HG02763 (cell line): ENCODE measurements at regions not wholly inside any gene's neighbourhood (a gene's known extent, or its start where the extent isn't known, plus 50 kb on each side); places are given as distances from the start of the nearest gene placed in this dataset.

Experiments
- ATAC-seq: cut with Tn5 transposase; IDR thresholded peaks from one replicate; pipeline ENCODE4 v1.9.1; 2021; ENCODE audit warnings: mild to moderate bottlenecking, moderate library complexity; ENCODE audit not compliant: unreplicated experiment

GRCh38 chr10:6888434-6888833 is 308.4 kb upstream of the PRKCQ start:
- ATAC-seq, result no peak

DNA sequence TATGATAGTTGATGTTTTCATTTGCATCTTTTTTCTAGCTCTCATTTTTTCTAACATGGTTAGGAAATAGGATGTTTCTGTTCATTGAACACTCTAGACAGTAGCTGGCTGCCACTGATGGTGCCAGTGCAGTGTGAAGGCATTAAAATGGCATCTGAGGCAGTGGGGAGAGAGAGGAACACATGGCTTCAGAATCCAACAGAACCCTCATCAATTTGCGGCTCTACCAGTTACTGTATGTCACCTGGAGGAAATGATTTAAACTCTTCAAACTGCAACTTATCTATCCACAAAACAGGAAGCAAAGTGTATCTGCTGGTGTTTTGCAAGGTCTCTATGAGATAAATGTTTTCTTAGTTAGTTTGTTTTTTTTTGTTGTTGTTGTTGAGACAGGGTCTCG is 305.2 kb upstream of the PRKCQ start:
- ATAC-seq, result no peak

DNA sequence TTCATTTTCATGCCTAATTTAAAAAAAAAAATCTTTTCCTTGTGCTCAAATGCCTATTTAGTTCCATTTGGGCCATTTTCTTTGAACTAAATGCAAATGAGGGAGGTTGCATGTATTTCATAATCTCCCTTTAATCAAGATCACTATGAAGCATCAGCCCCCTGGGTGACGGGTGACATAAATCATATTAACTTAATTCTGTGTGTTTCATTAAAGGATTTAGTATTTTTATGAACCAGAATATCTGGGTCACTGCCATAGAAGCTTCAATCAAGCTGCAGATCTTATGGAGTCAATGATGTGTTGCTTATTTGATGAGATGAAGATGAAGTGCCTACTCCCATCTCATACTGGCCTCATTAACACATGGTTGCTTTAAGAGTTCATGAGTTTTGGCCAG is 301.9 kb upstream of the PRKCQ start:
- ATAC-seq, result no peak

- ATAC-seq, result no peak
Observed at GRCh38 chr10:6877722-6878392, 297.8 kb upstream of the PRKCQ start.

DNA sequence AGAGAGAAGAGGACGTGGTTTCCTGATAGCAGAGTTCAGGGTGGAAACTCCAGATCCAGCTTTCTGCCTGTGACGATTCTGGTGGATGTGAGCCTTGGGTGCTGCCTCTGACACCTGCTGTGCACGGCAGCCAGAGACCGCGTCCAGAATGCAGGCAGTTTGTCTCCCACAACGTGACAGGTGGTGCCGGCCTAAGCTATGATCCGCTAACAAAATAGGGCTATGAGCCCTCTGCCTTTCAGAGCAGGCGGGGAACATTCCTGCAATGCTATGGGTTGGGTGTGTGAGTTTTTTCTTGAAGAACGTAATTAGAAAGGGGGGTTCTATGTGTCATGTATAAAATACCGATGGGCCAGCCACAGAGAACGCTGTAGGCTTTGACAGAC is 297.3 kb upstream of the PRKCQ start:
- ATAC-seq, result no peak

GRCh38 chr10:6875269-6875865 is 295.3 kb upstream of the PRKCQ start:
- ATAC-seq, result no peak

DNA sequence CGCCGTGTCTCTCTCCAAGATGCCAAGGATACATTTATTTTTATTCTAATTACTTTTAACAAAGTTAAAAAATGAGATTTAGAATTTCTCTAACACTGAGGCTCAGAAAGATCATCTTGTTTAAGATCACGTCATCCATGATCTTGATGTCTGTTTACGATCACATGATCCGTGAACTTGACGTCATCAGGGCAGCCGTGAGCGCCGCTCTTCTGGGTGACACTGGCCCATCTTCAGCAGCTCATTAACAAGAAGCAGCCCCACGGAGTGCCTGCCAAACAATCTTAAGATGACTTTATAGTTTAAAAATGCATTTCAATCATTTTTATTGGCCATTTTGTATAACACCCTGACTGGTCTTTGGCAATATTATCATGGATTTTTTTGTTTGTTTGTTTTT is 291.1 kb upstream of the PRKCQ start:
- no peak for ATAC-seq

DNA sequence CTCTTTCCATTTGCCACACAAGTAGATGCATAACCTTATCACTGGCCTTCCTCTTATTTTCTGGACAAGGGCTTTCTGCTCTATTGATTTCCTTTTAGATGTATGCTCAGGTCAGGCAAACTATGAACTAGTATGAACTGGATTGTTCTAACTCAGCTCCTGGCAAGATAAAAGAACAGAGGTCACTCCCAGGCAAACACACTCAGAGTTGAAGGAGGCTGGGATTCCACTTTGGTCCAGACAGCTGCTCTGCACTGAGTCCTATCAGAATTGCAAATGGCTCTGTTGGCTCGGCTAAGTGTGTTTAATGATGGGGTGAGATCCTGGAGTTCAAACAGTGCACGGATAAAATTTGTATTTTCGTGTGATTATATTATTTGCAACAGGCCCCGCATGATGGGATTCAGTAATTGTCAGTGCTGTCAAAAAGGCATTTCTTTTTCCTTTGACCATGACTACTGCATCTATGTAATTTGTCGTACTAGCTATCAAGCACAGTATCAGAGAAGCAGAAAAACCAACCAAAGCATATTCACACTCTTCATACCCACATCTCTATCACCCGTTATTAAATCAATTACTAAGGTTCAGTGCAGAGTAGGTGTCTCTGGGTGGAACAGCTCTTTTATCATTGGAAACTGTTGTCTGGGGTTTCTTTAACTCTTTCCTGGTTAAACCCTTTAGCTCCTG is 288.1 kb upstream of the PRKCQ start:
- no peak for ATAC-seq

GRCh38 chr10:6866757-6867156 is 286.7 kb upstream of the PRKCQ start:
- no peak for ATAC-seq

DNA sequence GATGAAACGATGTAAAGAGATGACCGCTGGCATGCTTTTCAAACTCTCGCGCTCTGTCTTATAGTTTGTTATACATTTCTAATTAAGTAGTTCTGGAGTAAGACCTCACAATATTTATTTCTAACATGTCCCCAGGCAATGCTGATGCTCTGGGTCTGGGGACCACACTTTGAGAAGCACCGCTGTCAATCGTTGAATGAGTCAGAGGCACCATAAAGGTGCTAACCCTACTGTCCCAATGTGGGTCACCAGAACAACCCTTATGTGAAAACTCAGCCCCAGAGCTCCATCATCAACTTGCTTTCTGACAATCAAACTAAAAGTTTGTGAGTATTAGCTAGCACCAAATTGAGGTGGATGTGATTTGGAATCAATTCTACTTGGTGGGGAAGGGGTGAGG is 284.1 kb upstream of the PRKCQ start:
- ATAC-seq, result no peak

GRCh38 chr10:6863381-6863780 is 283.3 kb upstream of the PRKCQ start:
- ATAC-seq, result no peak

DNA sequence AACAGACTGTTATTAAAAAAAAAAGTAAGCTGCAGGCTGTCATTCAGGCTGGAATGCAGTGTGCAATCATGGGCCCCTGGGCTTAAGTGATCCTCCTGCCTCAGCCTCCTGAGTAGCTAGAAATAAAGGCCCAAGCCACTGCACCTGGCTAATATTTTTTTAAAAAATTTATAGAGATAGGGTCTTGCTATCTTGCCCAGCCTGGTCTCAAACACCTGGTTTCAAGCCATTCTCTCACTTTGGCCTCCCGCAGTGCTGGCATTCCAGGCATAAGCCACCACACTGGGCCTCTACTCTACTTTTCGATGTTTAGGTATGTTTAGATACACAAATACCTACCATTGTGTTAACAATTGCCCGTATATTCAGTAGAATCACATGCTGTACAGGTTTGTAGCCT is 270.4 kb upstream of the PRKCQ start:
- ATAC-seq, result no peak

GRCh38 chr10:6847561-6847960 is 267.5 kb upstream of the PRKCQ start:
- ATAC-seq, result no peak

- no peak for ATAC-seq
Observed at GRCh38 chr10:6843894-6844650, 264.0 kb upstream of the PRKCQ start.

DNA sequence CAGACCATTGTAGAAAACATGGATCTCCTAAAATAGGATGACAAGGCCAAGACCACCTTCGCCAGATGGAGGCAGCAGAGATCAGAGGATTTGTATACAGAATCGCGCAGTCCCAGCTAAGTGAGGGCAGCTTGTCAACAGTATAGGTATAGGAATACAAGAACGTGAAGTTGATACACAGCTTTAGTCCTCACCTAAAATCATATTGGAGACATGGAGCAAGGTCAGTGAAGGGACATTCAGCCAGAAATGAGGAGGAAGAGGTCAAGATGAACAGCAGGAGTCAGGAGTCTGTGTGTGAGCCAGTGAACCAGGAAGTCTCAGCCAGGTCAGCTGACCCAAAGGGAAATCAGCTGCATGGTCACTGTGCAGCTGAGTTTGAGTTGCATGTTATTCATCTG is 263.4 kb upstream of the PRKCQ start:
- no peak for ATAC-seq

DNA sequence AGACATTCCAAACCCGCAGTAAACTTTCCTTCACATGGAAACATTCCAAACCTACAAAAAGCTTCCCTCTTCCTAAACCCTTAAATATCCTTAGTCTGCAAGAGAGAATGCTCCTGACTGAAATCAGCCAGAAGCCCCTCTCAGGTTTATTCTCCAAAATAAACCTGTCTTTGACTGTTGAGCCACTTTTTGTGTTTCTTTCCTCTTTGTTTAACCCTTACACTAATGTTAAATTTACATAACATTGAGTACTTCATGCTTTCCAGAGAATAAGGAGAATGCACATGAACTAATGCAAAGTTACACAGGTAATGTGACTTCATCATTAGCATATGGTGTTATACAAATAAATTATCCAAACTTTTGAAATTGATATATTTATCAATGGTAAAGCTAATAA is 262.6 kb upstream of the PRKCQ start:
- ATAC-seq, result no peak

GRCh38 chr10:6841761-6842160 is 261.7 kb upstream of the PRKCQ start:
- ATAC-seq, result no peak

GRCh38 chr10:6840766-6841165 is 260.7 kb upstream of the PRKCQ start:
- no peak for ATAC-seq

GRCh38 chr10:6840201-6840691 is 260.2 kb upstream of the PRKCQ start:
- no peak for ATAC-seq

- no peak for ATAC-seq
Observed at GRCh38 chr10:6838118-6838517, 258.0 kb upstream of the PRKCQ start.

DNA sequence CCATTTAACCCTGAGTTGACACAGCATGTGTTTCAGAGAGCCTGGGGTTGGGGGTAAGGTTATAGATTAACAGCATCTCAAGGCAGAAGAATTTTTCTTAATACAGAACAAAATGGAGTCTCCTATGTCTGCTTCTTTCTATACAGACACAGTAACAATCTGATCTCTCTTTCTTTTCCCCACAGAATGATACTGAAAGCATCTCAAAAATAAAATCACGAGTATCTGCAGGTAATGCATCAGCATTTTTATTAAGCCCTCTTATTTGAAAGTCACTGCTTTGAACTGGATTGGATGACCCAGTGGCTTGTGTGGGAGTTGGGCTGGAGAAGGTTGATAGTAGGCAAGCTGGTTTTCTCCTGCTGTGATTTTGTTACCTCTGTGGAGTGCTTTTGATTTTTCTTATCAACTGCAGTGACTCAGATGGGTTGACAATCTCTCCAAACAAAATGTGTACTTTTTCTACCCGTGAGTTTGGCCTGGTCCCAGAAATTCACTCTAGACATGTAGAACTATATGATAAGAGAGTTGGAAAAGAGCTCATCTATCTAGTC is 253.5 kb upstream of the PRKCQ start:
- no peak for ATAC-seq
